DMS 273 treated with DMSO at 0.1 percent for 48 hours (cell line): ENCODE measurements at regions not wholly inside any gene's neighbourhood (a gene's known extent, or its start where the extent isn't known, plus 50 kb on each side); places are given as distances from the start of the nearest gene placed in this dataset.
"Not testable (repeated sequence)": the region's sequence is repeated elsewhere in the genome, so short reads cannot be mapped to it uniquely, and the experiment has no call there.

Source experiments
- DNase-seq: peaks from one replicate; lab custom pipeline; 2025; lab: John Stamatoyannopoulos, UW

DNA sequence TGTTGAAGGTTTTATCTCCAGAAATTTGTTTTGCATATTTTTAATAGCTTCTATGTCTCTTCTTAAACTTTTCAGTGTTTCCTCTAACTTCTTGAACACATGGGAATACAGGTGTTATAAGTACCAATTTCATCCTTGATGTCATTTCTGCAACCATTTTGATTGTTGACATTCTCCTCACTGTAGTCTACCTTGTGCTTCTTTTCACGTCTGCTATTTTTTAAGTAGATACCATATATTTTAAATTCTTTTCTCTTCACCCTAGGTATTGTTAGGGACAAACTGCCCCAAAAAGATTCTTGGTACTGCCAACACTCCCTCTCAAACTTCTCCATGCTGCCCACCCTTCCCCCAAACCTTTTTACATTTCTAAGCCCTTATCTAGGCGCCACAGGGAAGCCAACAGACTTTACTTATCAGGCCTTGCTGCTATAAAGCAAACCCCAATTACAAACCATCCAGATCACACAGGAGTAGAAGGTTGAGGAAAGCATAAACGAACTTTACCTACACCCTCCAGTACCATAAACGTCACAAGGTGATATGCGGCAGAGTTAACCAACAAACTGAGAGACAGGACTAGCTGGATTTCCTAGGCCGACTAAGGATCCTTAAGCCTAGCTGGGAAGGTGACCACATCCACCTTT lies 1165.3 kb downstream of the TAF11L14 start:
- DNase-seq, result no peak

DNA sequence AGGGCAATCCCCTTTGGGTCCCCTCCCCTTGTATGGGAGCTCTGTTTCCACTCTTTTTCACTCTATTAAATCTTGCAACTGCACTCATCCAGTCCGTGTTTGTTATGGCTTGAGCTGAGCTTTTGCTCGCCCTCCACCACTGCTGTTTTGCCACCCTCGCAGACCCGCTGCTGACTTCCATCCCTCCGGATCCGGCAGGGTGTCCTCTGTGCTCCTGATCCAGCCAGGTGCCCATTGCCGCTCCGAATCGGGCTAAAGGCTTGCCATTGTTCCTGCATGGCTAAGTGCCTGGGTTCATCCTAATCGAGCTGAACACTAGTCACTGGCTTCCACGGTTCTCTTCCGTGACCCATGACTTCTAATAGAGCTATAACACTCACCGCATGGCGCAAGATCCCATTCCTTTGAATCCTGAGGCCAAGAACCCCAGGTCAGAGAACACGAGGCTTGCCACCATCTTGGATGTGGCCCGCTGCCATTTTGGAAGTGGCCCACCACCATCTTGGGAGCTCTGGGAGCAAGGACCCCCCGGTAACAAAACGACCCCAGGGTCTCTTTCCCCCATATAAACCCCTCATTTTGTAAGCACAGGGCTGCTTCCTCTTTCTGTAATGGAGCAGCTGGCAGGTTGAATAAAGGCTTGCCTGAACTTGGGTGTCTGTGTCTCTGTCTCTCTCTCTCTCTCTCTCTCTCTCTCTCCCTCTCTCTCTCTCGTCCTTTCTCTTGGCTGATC lies 1166.2 kb downstream of the TAF11L14 start:
- DNase-seq, result no peak

- DNase-seq, result not testable (repeated sequence)
These were observed 1167.2 kb downstream of the TAF11L14 start for GRCh38 chr5:18801413-18801812.

- DNase-seq, result no peak
These were observed 1168.1 kb downstream of the TAF11L14 start for GRCh38 chr5:18802336-18802735.

- DNase-seq, result no peak
These were observed 1171.1 kb downstream of the TAF11L14 start for GRCh38 chr5:18805376-18805775.

GRCh38 chr5:18807256-18808149 lies 1173.2 kb downstream of the TAF11L14 start:
- DNase-seq, result no peak

DNA sequence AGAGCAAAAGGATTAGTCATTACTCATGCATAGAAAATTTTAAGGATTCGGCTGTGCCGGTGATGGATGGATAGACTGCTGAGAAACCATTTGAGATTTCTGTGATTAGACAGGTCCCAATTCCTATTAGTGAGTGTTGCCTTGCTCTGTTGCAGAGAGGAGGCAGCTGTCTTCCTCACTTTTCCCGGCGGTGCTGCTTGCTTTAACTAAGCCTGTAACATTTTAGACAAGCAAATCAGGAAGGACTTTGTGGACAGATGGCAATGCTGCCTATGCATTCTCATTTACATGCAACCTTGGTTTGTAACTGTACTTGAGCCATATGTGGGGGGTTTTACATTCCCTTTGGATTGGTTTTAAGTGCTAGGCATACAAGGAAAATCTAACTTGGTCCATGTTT lies 1176.3 kb downstream of the CDH18 start:
- DNase-seq, result peak; percentile 99

- no peak for DNase-seq
These were observed 1159.6 kb downstream of the CDH18 start for GRCh38 chr5:18828351-18828750.

GRCh38 chr5:18829539-18829938 lies 1158.5 kb downstream of the CDH18 start:
- no peak for DNase-seq

DNA sequence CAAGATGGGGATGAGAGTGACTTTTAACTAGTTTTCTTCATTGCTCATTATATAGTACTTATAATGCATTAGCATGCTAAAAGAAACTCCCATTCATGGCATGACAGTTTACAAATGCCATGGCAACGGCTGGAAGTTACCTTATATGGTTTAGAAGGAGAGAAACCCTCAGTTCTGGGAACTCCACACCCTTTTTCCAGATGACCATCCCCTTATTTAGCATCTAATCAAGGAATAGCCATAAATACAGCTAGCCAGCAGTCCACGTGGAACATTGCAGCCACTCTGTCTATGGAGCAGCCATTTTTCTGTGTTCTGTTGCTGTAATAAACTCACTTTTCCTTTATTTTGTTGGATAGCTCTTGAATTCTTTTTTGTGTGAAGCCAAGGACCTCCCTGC lies 1137.8 kb downstream of the CDH18 start:
- DNase-seq, result no peak

DNA sequence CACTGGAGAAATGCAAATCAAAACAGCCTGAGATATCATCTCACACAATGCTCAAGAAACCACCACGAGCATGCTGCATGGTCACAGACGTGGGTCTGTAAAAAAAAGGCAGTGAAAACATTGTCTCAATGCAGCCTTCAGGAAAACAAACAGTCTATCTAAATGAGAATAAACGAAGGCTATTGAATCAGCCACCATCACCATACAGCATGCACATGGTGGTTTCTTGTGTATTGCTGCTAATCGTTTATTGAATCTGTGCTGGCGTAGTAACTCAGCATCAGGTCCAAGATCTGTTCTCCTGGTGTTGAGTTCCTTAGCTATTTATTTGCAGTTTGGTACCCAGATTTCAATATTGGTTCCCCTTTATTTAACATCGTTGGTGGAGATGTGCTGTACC lies 1115.0 kb downstream of the CDH18 start:
- DNase-seq, result no peak

DNA sequence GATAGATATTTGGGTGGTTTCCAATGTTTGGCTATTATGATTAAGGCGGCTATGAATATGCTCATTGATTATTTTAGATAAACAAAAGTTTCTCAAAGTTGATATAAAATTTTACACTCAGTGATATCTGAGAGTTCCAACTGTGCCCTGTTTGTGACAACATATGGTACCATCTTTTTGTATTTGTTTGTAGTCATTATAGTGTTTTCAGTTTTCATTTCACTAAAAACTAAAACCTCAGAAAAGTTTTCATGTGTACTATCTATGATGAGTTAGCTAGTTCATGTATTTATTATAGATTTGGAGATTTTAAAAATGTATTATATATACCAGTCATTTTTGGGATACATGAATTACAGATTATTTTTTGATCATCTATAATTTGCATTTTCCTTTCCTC lies 1111.4 kb downstream of the CDH18 start:
- no peak for DNase-seq

DNA sequence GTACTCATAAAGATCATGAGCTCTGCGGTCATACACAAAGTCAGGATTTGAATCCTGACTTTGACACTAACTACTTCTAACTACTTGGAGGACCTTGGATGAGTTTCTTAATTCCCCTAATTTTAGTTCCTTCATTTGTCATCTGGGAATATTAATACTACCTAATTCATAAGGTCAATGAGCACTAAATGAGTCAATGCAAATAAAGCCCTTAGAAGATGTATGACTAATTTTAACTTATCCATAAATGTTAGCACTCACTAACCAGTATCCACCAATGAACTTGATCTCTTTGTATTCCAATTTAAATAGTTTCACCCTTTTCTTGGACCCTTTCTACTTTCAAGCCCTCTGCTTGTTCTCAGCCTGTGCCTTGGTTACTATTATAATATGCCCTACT lies 1106.4 kb downstream of the CDH18 start:
- no peak for DNase-seq

GRCh38 chr5:18882154-18882553 lies 1105.8 kb downstream of the CDH18 start:
- no peak for DNase-seq

- no peak for DNase-seq
These were observed 1099.2 kb downstream of the CDH18 start for GRCh38 chr5:18888821-18889220.

- no peak for DNase-seq
These were observed 1087.4 kb downstream of the CDH18 start for GRCh38 chr5:18900644-18901043.

- DNase-seq, result no peak
These were observed 1067.0 kb downstream of the CDH18 start for GRCh38 chr5:18920966-18921365.

- no peak for DNase-seq
These were observed 1055.9 kb downstream of the CDH18 start for GRCh38 chr5:18932081-18932480.

DNA sequence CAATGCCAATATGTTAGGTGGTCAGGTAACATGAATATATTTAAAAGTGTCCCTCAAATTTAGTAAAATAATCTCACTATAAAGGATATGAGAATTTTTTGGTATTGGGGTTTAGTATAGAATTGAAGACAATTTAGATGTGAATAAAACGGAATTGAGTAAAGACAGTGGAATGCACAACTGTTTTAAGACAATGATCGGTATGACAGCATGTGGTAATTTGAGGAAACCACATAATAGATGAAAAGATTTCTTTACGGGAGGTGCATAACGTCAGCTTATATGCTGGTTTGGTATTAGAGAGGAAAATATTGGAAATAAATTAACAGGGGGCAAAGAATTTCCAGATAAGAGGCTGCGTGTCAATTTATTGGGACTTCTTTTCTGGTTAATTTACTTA lies 1043.2 kb downstream of the CDH18 start:
- DNase-seq, result no peak

DNA sequence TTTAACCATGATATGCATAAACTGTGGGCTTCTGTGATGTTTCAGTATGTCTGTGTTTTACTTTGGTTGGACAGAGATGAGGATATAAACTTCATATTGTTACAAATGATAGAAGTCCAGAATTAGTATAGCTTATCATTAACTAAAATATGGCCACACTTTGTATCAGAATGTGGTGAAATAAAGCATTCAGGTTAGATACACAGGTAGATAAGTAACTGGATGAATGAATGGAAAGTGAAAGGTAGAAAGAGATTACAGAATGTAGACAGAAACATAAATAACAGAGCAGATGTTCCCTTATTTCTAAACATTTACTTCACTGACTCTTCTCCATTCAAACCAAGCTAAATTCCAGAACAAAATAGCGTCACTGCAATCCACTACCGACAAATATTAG lies 1033.8 kb downstream of the CDH18 start:
- DNase-seq, result no peak

DNA sequence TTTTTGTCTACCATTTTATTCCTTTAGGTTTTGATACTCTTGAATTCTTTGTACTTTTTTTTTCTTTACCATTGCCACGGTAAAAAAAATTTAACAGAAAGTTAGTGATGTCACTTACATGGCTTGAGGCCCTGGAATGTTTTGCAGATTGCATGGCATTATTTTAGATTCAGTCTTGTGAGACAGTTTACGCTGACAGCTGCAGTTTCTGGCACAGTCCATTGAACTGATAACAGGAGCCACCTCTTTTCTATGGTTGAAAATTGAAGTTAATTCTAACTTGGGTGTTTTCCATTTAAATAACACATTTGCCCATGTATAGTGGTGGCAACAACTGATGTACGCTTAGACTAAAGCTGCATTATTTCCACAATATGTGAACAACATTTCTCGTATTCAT lies 1028.5 kb downstream of the CDH18 start:
- DNase-seq, result peak; percentile 50

- DNase-seq, result no peak
These were observed 1026.8 kb downstream of the CDH18 start for GRCh38 chr5:18961234-18961633.

- no peak for DNase-seq
These were observed 1022.1 kb downstream of the CDH18 start for GRCh38 chr5:18965893-18966292.
